GM19468 (cell line): ENCODE measurements at regions not wholly inside any gene's neighbourhood (a gene's known extent, or its start where the extent isn't known, plus 50 kb on each side); places are given as distances from the start of the nearest gene placed in this dataset.
"Not testable (repeated sequence)": the region's sequence is repeated elsewhere in the genome, so short reads cannot be mapped to it uniquely, and the experiment has no call there.

ENCODE experiments used
- ATAC-seq: cut with Tn5 transposase; IDR thresholded peaks from one replicate; pipeline ENCODE4 v1.9.1; 2021; ENCODE audit warnings: mild to moderate bottlenecking, moderate library complexity, moderate number of reproducible peaks; ENCODE audit not compliant: unreplicated experiment; ENCODE audit errors: extremely low read depth

- no peak for ATAC-seq
Measured at GRCh38 chr13:44049081-44049945, 169.6 kb downstream of the LACC1 start.

GRCh38 chr13:44050450-44051063, 170.9 kb downstream of the LACC1 start:
- no peak for ATAC-seq

GRCh38 chr13:44051405-44051804, 171.7 kb downstream of the LACC1 start:
- ATAC-seq, result no peak

- no peak for ATAC-seq
Measured at GRCh38 chr13:44051918-44052675, 172.4 kb downstream of the LACC1 start.

GRCh38 chr13:44052780-44053184, 173.1 kb downstream of the LACC1 start:
- no peak for ATAC-seq

- ATAC-seq, result no peak
Measured at GRCh38 chr13:44053208-44053607, 173.5 kb downstream of the LACC1 start.

- no peak for ATAC-seq
Measured at GRCh38 chr13:44054525-44054924, 174.8 kb downstream of the LACC1 start.

- ATAC-seq, result not testable (repeated sequence)
Measured at GRCh38 chr13:44055681-44056080, 176.0 kb downstream of the LACC1 start.

- ATAC-seq, result no peak
Measured at GRCh38 chr13:44058067-44058466, 178.4 kb downstream of the LACC1 start.

GRCh38 chr13:44058624-44059215, 179.0 kb downstream of the LACC1 start:
- ATAC-seq, result no peak

GRCh38 chr13:44061876-44062275, 182.2 kb downstream of the LACC1 start:
- ATAC-seq, result no peak

- ATAC-seq, result no peak
Measured at GRCh38 chr13:44063467-44063866, 183.8 kb downstream of the LACC1 start.

GRCh38 chr13:44063881-44064280, 184.2 kb downstream of the LACC1 start:
- ATAC-seq, result no peak

GRCh38 chr13:44064357-44064756, 184.7 kb downstream of the LACC1 start:
- no peak for ATAC-seq

GRCh38 chr13:44068169-44068568, 188.5 kb downstream of the LACC1 start:
- ATAC-seq, result no peak

GRCh38 chr13:44068737-44069136, 189.0 kb downstream of the LACC1 start:
- no peak for ATAC-seq

GRCh38 chr13:44072536-44072935, 192.8 kb downstream of the LACC1 start:
- ATAC-seq, result no peak

GRCh38 chr13:44074611-44075010, 194.9 kb downstream of the LACC1 start:
- ATAC-seq, result no peak

- no peak for ATAC-seq
Measured at GRCh38 chr13:44075113-44075512, 195.4 kb downstream of the LACC1 start.

GRCh38 chr13:44078806-44079376, 199.2 kb downstream of the LACC1 start:
- no peak for ATAC-seq
